HepG2 (cell line): ENCODE measurements at regions not wholly inside any gene's neighbourhood (a gene's known extent, or its start where the extent isn't known, plus 50 kb on each side); places are given as distances from the start of the nearest gene placed in this dataset.

ENCODE experiments used
- ATAC-seq: fragments of 200-7000 bp; cut with Tn5 transposase; 3 replicates; pipeline ENCODE4 v1.9.1; 2020; ENCODE audit warnings: mild to moderate bottlenecking, moderate library complexity
- BruUV-seq: library from RNA; stranded (reverse); fragments of 400-500 nt; replicated peaks from 2 replicates; lab custom pipeline; 2021; lab: Mats Ljungman, UMichigan
- CTCF ChIA-PET: fragments of 300-600 bp; formaldehyde crosslinking; extraction: SDS; loops from one replicate; lab custom pipeline; 2021; ENCODE audit warnings: low total read pairs, inconsistent platforms, low intra/inter-chr PET ratio; lab: Yijun Ruan, JAX
- POLR2A ChIA-PET: fragments of 350-600 bp; sonication (Branson Sonifier 250); formaldehyde crosslinking; loops from one replicate; lab custom pipeline; 2020; ENCODE audit warnings: antibody characterized with exemption, inconsistent platforms; lab: Yijun Ruan, JAX
- DNase-seq: peaks from one replicate; pipeline ENCODE4 v3.0.0-alpha.2; 2015; ENCODE audit warnings: low spot score
- FAIRE-seq: peaks from 3 replicates; lab custom pipeline; 2011; peaks lifted over from hg19 to GRCh38; lab: Jason Lieb, UNC
- H2AFZ ChIP-seq: one replicate; pipeline ENCODE4 v1.6.1; 2011; ENCODE audit warnings: low read length, inconsistent platforms
- H3K27ac ChIP-seq: fragments of 300-600 bp; 3 replicates; pipeline ENCODE4 v1.8.0; 2011; ENCODE audit warnings: mixed run types, mild to moderate bottlenecking, mixed read lengths, low read length, inconsistent platforms; ENCODE audit not compliant: insufficient read depth; ENCODE audit errors: extremely low read length
- H3K27me3 ChIP-seq, 2 experiments: fragments of 200-600 bp in 1 of 2; 2 replicates in 1 of 2; 3 replicates in 1 of 2; pipeline versions ENCODE4 v1.6.0 to v1.8.0; 2011; ENCODE audit warnings: low read length in 2 of 2, mild to moderate bottlenecking in 2 of 2, moderate library complexity in 2 of 2, inconsistent platforms in 1 of 2; ENCODE audit not compliant: insufficient read depth in 2 of 2, control insufficient read depth in 1 of 2
- H3K36me3 ChIP-seq, 2 experiments: fragments of 200-600 bp in 1 of 2; replicated peaks in 1 of 2; 2 replicates in 1 of 2; 3 replicates in 1 of 2; pipeline versions ENCODE4 v1.5.1 to v1.8.0; 2011; ENCODE audit warnings: low read length in 2 of 2, inconsistent platforms in 1 of 2; ENCODE audit not compliant: insufficient read depth in 2 of 2, control insufficient read depth in 1 of 2
- H3K4me1 ChIP-seq: 2 replicates; pipeline ENCODE4 v1.5.1; 2012; ENCODE audit warnings: low read length, inconsistent platforms; ENCODE audit not compliant: insufficient read depth
- H3K4me2 ChIP-seq: 2 replicates; pipeline ENCODE4 v1.6.0; 2011; ENCODE audit warnings: low read depth, low read length, inconsistent platforms
- H3K4me3 ChIP-seq, 3 experiments: fragments of 200-600 bp in 1 of 3; sonication (generic), shearing (Covaris generic) in 1 of 3; replicated peaks in 1 of 3; 2 replicates each; pipeline ENCODE4 v1.5.1; 2011 to 2016; ENCODE audit warnings: low read length in 3 of 3, inconsistent platforms in 2 of 3, low read depth in 2 of 3, mild to moderate bottlenecking in 2 of 3, control low read depth in 1 of 3, mixed read lengths in 1 of 3; ENCODE audit not compliant: insufficient read depth in 1 of 3
- H3K79me2 ChIP-seq: one replicate; pipeline ENCODE4 v1.6.1; 2011; ENCODE audit warnings: low read length, inconsistent platforms; ENCODE audit not compliant: insufficient read depth
- H3K9ac ChIP-seq: 2 replicates; pipeline ENCODE4 v1.6.0; 2011; ENCODE audit warnings: mild to moderate bottlenecking, low read depth, low read length, inconsistent platforms; ENCODE audit not compliant: insufficient read depth
- H3K9me3 ChIP-seq: 2 replicates; pipeline ENCODE4 v1.5.1; 2012; ENCODE audit warnings: mild to moderate bottlenecking, low read length
- H4K20me1 ChIP-seq: 2 replicates; pipeline ENCODE4 v1.6.0; 2011; ENCODE audit warnings: inconsistent platforms, mild to moderate bottlenecking, low read length, moderate library complexity; ENCODE audit not compliant: insufficient read depth
- ERF ChIP-seq: IDR thresholded peaks from 2 replicates; pipeline ENCODE4 v1.6.1; 2018; ENCODE audit warnings: missing biosample characterization, missing genetic modification reagents
- HIVEP1 ChIP-seq: sonication (generic); formaldehyde crosslinking; IDR thresholded peaks from 2 replicates; pipeline ENCODE4 v1.4.0; 2020; ENCODE audit warnings: mild to moderate bottlenecking, missing genetic modification reagents
- JUNB ChIP-seq: sonication (generic); formaldehyde crosslinking; IDR thresholded peaks from 2 replicates; pipeline ENCODE4 v1.8.0; 2022; ENCODE audit warnings: missing genetic modification reagents, mild to moderate bottlenecking, borderline replicate concordance
- NCOA5 ChIP-seq: sonication (generic); formaldehyde crosslinking; IDR thresholded peaks from 2 replicates; pipeline ENCODE4 v1.4.0; 2020; ENCODE audit warnings: missing genetic modification reagents
- RARG ChIP-seq: sonication (generic); formaldehyde crosslinking; IDR thresholded peaks from 2 replicates; pipeline ENCODE4 v1.4.0; 2020; ENCODE audit warnings: low read depth, mild to moderate bottlenecking, missing genetic modification reagents
- ZNF460 ChIP-seq: sonication (generic); formaldehyde crosslinking; IDR thresholded peaks from 2 replicates; pipeline ENCODE4 v1.5.1; 2020; ENCODE audit warnings: missing genetic modification reagents, mild to moderate bottlenecking, borderline replicate concordance
- ZNF670 ChIP-seq: sonication (generic); formaldehyde crosslinking; IDR thresholded peaks from 2 replicates; pipeline ENCODE4 v1.8.0; 2022; ENCODE audit warnings: mild to moderate bottlenecking, missing genetic modification reagents, borderline replicate concordance
- ZNF737 ChIP-seq: sonication (generic); formaldehyde crosslinking; IDR thresholded peaks from 2 replicates; pipeline ENCODE4 v1.5.0; 2020; ENCODE audit warnings: missing genetic modification reagents, mild to moderate bottlenecking, borderline replicate concordance
- WGBS: methylation state at CpG from one replicate; pipeline ENCODE4 v1.1.6; 2017; ENCODE audit warnings: low lambda C conversion rate; 5-methylcytosine and 5-hydroxymethylcytosine counted together
- in situ Hi-C: cut with HindIII; loops from 2 replicates; pipeline ENCODE4 v1.10.0; 2017; ENCODE audit warnings: low pct_unique_long_range_greater_than_20kb; ENCODE audit not compliant: extremely low pct_ligation_motif_present
- intact Hi-C: fragments of 100-400 bp; cut with micrococcal nuclease; formaldehyde crosslinking; loops from one replicate; pipeline ENCODE4 v1.10.0; 2022; ENCODE audit not compliant: unreplicated experiment
- TF ChIP-seq, protein P1 (sequence below): IDR thresholded peaks from 2 replicates; pipeline ENCODE4 v1.6.1; 2016; ENCODE audit warnings: mild to moderate bottlenecking, missing biosample characterization, missing genetic modification reagents
- TF ChIP-seq, protein P2 (sequence below): sonication (generic); formaldehyde crosslinking; IDR thresholded peaks from 2 replicates; pipeline ENCODE4 v1.5.0; 2020; ENCODE audit warnings: missing genetic modification reagents, mild to moderate bottlenecking, borderline replicate concordance
- TF ChIP-seq, protein P3 (sequence below): IDR thresholded peaks from 2 replicates; pipeline ENCODE4 v1.6.1; 2012; ENCODE audit warnings: low read length, improper control_type of control experiment
- TF ChIP-seq, protein P4 (sequence below): sonication (generic); formaldehyde crosslinking; IDR thresholded peaks from 2 replicates; pipeline ENCODE4 v1.4.0; 2020; ENCODE audit warnings: missing genetic modification reagents
- TF ChIP-seq, protein P5 (sequence below): sonication (generic); formaldehyde crosslinking; IDR thresholded peaks from 2 replicates; pipeline ENCODE4 v1.4.0; 2020; ENCODE audit warnings: low read depth, mild to moderate bottlenecking, missing genetic modification reagents

DNA sequence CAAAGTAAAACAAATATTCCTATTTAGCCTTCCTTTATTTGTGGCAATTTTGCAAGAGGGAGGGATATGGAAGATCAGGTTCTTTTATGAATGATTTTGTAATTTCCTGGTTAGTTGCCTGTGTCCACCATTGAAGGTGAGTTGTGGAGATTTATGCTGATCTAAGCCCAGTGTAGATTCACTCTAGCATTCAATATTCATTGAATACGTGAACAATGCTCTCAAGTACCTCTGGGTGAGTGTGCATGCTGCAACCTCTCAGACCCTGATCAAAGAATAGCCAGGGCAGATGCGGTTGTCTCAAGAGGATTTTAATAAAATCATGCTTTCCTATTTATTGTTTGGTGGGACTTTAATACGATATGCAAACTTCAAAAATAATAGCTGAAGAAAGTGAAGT, 628.4 kb downstream of the SPRY1 start:
- peaks cover 6% of the 10 kb centered on the region; the same call in 1 of the 2 replicates for H3K4me1 ChIP-seq
- in situ Hi-C loops (no loop called here), intact Hi-C loops (no loop called here)
- H3K36me3 ChIP-seq, result no peaks in the 10 kb centered on the region
- CTCF ChIA-PET, result no interaction called here
- H3K4me3 ChIP-seq, result no peak overlapping the region; a peak in 1 of 6 replicates
- 0% methylated on average over 3 of the region's 3 CpGs for WGBS
- DNase-seq (no peak), FAIRE-seq (no peak), ATAC-seq (no peak)
- no peaks in the 10 kb centered on the region; a peak in 1 of 5 replicates for H3K27me3 ChIP-seq
- POLR2A ChIA-PET, result no interaction called here
- no peak overlapping the region for H3K27ac ChIP-seq
- BruUV-seq, result no TSS peak
- H4K20me1 ChIP-seq, result no peaks in the 10 kb centered on the region
- peak overlapping the region; percentile 50 for H3K4me2 ChIP-seq
- H3K9me3 ChIP-seq, result no peaks in the 10 kb centered on the region
- no peak overlapping the region for H2AFZ ChIP-seq
- no peak overlapping the region for H3K9ac ChIP-seq
- H3K79me2 ChIP-seq, result no peaks in the 10 kb centered on the region
- TF ChIP-seq NCOA5 (CRISPR knock-in tag) (no peak), ZNF737 (CRISPR knock-in tag) (no peak), ZNF670 (CRISPR knock-in tag) (no peak), JUNB (no peak), ZNF460 (CRISPR knock-in tag) (no peak), RARG (no peak), ERF (CRISPR knock-in tag) (no peak), HIVEP1 (CRISPR knock-in tag) (no peak)
- TF ChIP-seq, protein P1, sequence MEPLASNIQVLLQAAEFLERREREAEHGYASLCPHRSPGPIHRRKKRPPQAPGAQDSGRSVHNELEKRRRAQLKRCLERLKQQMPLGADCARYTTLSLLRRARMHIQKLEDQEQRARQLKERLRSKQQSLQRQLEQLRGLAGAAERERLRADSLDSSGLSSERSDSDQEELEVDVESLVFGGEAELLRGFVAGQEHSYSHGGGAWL (CRISPR knock-in tag), result no peak
- TF ChIP-seq, protein P2, sequence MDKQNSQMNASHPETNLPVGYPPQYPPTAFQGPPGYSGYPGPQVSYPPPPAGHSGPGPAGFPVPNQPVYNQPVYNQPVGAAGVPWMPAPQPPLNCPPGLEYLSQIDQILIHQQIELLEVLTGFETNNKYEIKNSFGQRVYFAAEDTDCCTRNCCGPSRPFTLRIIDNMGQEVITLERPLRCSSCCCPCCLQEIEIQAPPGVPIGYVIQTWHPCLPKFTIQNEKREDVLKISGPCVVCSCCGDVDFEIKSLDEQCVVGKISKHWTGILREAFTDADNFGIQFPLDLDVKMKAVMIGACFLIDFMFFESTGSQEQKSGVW (CRISPR knock-in tag), result no peak
- TF ChIP-seq, protein P3, sequence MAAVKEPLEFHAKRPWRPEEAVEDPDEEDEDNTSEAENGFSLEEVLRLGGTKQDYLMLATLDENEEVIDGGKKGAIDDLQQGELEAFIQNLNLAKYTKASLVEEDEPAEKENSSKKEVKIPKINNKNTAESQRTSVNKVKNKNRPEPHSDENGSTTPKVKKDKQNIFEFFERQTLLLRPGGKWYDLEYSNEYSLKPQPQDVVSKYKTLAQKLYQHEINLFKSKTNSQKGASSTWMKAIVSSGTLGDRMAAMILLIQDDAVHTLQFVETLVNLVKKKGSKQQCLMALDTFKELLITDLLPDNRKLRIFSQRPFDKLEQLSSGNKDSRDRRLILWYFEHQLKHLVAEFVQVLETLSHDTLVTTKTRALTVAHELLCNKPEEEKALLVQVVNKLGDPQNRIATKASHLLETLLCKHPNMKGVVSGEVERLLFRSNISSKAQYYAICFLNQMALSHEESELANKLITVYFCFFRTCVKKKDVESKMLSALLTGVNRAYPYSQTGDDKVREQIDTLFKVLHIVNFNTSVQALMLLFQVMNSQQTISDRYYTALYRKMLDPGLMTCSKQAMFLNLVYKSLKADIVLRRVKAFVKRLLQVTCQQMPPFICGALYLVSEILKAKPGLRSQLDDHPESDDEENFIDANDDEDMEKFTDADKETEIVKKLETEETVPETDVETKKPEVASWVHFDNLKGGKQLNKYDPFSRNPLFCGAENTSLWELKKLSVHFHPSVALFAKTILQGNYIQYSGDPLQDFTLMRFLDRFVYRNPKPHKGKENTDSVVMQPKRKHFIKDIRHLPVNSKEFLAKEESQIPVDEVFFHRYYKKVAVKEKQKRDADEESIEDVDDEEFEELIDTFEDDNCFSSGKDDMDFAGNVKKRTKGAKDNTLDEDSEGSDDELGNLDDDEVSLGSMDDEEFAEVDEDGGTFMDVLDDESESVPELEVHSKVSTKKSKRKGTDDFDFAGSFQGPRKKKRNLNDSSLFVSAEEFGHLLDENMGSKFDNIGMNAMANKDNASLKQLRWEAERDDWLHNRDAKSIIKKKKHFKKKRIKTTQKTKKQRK, result no peak
- TF ChIP-seq, protein P4, sequence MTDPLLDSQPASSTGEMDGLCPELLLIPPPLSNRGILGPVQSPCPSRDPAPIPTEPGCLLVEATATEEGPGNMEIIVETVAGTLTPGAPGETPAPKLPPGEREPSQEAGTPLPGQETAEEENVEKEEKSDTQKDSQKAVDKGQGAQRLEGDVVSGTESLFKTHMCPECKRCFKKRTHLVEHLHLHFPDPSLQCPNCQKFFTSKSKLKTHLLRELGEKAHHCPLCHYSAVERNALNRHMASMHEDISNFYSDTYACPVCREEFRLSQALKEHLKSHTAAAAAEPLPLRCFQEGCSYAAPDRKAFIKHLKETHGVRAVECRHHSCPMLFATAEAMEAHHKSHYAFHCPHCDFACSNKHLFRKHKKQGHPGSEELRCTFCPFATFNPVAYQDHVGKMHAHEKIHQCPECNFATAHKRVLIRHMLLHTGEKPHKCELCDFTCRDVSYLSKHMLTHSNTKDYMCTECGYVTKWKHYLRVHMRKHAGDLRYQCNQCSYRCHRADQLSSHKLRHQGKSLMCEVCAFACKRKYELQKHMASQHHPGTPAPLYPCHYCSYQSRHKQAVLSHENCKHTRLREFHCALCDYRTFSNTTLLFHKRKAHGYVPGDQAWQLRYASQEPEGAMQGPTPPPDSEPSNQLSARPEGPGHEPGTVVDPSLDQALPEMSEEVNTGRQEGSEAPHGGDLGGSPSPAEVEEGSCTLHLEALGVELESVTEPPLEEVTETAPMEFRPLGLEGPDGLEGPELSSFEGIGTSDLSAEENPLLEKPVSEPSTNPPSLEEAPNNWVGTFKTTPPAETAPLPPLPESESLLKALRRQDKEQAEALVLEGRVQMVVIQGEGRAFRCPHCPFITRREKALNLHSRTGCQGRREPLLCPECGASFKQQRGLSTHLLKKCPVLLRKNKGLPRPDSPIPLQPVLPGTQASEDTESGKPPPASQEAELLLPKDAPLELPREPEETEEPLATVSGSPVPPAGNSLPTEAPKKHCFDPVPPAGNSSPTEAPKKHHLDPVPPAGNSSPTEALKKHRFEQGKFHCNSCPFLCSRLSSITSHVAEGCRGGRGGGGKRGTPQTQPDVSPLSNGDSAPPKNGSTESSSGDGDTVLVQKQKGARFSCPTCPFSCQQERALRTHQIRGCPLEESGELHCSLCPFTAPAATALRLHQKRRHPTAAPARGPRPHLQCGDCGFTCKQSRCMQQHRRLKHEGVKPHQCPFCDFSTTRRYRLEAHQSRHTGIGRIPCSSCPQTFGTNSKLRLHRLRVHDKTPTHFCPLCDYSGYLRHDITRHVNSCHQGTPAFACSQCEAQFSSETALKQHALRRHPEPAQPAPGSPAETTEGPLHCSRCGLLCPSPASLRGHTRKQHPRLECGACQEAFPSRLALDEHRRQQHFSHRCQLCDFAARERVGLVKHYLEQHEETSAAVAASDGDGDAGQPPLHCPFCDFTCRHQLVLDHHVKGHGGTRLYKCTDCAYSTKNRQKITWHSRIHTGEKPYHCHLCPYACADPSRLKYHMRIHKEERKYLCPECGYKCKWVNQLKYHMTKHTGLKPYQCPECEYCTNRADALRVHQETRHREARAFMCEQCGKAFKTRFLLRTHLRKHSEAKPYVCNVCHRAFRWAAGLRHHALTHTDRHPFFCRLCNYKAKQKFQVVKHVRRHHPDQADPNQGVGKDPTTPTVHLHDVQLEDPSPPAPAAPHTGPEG, result no peak
- TF ChIP-seq, protein P5, sequence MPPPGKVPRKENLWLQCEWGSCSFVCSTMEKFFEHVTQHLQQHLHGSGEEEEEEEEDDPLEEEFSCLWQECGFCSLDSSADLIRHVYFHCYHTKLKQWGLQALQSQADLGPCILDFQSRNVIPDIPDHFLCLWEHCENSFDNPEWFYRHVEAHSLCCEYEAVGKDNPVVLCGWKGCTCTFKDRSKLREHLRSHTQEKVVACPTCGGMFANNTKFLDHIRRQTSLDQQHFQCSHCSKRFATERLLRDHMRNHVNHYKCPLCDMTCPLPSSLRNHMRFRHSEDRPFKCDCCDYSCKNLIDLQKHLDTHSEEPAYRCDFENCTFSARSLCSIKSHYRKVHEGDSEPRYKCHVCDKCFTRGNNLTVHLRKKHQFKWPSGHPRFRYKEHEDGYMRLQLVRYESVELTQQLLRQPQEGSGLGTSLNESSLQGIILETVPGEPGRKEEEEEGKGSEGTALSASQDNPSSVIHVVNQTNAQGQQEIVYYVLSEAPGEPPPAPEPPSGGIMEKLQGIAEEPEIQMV (CRISPR knock-in tag), result no peak
